RWPE2 (cell line): ENCODE measurements at regions not wholly inside any gene's neighbourhood (a gene's known extent, or its start where the extent isn't known, plus 50 kb on each side); places are given as distances from the start of the nearest gene placed in this dataset.

Experiments used
- ATAC-seq: fragments of 200-7000 bp; cut with Tn5 transposase; 3 replicates; pipeline ENCODE4 v1.9.1; 2021; ENCODE audit warnings: low read depth
- DNase-seq: peaks from one replicate; pipeline ENCODE4 v3.0.0-alpha.2; 2020; ENCODE audit warnings: low spot score
- H3K27ac ChIP-seq: fragments of 450-650 bp; 2 replicates; pipeline ENCODE4 v1.5.1; 2017; ENCODE audit warnings: mild to moderate bottlenecking; ENCODE audit not compliant: poor library complexity, severe bottlenecking
- H3K27me3 ChIP-seq: fragments of 250-450 bp; sonication (Bioruptor Pico); 2 replicates; pipeline ENCODE4 v1.5.1; 2021; ENCODE audit warnings: mild to moderate bottlenecking, moderate library complexity; ENCODE audit not compliant: insufficient read depth, poor library complexity, severe bottlenecking
- H3K36me3 ChIP-seq: fragments of 250-450 bp; sonication (Bioruptor Pico); 2 replicates; pipeline ENCODE4 v1.5.1; 2020; ENCODE audit warnings: low read depth, mild to moderate bottlenecking, moderate library complexity
- H3K4me1 ChIP-seq: fragments of 250-450 bp; sonication (Bioruptor Pico); 2 replicates; pipeline ENCODE4 v1.5.1; 2021; ENCODE audit warnings: mild to moderate bottlenecking, moderate library complexity; ENCODE audit not compliant: insufficient read depth, poor library complexity, severe bottlenecking
- H3K4me3 ChIP-seq: fragments of 250-450 bp; sonication (Bioruptor Pico); 2 replicates; pipeline ENCODE4 v1.5.1; 2021; ENCODE audit warnings: mild to moderate bottlenecking, moderate library complexity; ENCODE audit not compliant: severe bottlenecking
- H3K9me3 ChIP-seq: fragments of 250-450 bp; sonication (Bioruptor Pico); 2 replicates; pipeline ENCODE4 v1.5.1; 2021; ENCODE audit warnings: mild to moderate bottlenecking, moderate library complexity; ENCODE audit not compliant: severe bottlenecking
- TF ChIP-seq, protein P1 (sequence below): fragments of 450-650 bp; IDR thresholded peaks from one replicate; pipeline ENCODE4 v1.5.1; 2017; ENCODE audit warnings: mild to moderate bottlenecking, moderate library complexity; ENCODE audit not compliant: poor library complexity, severe bottlenecking

- Histone ChIP-seq H3K4me3 (no peak overlapping the region), H3K36me3 (no peaks in the 10 kb centered on the region), H3K27ac (no peak overlapping the region), H3K27me3 (no peaks in the 10 kb centered on the region), H3K4me1 (no peaks in the 10 kb centered on the region), H3K9me3 (no peaks in the 10 kb centered on the region)
- ATAC-seq (0 out of 3 replicates have a peak, but pooled peaks have one; percentile 29), DNase-seq (no peak)
- TF ChIP-seq, protein P1, sequence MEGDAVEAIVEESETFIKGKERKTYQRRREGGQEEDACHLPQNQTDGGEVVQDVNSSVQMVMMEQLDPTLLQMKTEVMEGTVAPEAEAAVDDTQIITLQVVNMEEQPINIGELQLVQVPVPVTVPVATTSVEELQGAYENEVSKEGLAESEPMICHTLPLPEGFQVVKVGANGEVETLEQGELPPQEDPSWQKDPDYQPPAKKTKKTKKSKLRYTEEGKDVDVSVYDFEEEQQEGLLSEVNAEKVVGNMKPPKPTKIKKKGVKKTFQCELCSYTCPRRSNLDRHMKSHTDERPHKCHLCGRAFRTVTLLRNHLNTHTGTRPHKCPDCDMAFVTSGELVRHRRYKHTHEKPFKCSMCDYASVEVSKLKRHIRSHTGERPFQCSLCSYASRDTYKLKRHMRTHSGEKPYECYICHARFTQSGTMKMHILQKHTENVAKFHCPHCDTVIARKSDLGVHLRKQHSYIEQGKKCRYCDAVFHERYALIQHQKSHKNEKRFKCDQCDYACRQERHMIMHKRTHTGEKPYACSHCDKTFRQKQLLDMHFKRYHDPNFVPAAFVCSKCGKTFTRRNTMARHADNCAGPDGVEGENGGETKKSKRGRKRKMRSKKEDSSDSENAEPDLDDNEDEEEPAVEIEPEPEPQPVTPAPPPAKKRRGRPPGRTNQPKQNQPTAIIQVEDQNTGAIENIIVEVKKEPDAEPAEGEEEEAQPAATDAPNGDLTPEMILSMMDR = no peak
Observed at GRCh38 chr4:103372002-103372558, 173.9 kb upstream of the CENPE start.

GRCh38 chr4:103370336-103370735 is 172.2 kb upstream of the CENPE start:
- no peak for ATAC-seq
- H3K9me3 ChIP-seq = no peaks in the 10 kb centered on the region
- H3K27me3 ChIP-seq = no peaks in the 10 kb centered on the region
- no peak overlapping the region for H3K4me3 ChIP-seq
- TF ChIP-seq, protein P1 = no peak
- H3K4me1 ChIP-seq = no peaks in the 10 kb centered on the region
- no peak for DNase-seq
- no peaks in the 10 kb centered on the region for H3K36me3 ChIP-seq
- H3K27ac ChIP-seq = no peak overlapping the region

GRCh38 chr4:103365285-103365684 is 167.1 kb upstream of the CENPE start:
- no peak for ATAC-seq
- TF ChIP-seq, protein P1 = no peak

DNA sequence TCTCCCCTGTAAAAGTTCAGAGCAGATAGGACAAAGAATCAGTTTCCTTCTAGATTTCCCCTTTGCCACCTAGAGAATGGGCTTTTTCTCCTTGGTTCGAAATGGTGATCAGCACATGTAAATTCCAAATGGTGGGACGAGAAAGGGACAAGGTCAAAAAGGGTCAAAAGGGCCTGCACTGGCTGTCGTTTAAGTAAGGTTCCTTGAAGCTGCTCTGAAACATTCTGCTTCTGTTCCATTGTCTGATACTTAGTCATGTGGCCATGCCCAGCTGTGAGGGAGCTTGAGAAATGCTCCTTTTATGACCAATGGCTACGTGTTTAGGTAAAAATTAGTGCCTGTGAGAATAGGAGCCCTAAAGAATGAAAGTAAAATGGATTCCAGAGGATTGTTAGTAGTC is 165.9 kb upstream of the CENPE start:
- H3K4me3 ChIP-seq = no peak overlapping the region
- TF ChIP-seq, protein P1 = no peak
- no peaks in the 10 kb centered on the region for H3K4me1 ChIP-seq
- no peaks in the 10 kb centered on the region for H3K36me3 ChIP-seq
- no peak for DNase-seq
- no peaks in the 10 kb centered on the region for H3K27me3 ChIP-seq
- ATAC-seq = no peak
- peaks cover under 1% of the 10 kb centered on the region for H3K9me3 ChIP-seq
- no peak overlapping the region for H3K27ac ChIP-seq

More at GRCh38 chr4:103365285-103365684, 167.1 kb upstream of the CENPE start:
- Histone ChIP-seq H3K36me3 (no peaks in the 10 kb centered on the region), H3K27ac (no peak overlapping the region), H3K27me3 (no peaks in the 10 kb centered on the region), H3K4me3 (no peak overlapping the region), H3K9me3 (no peaks in the 10 kb centered on the region), H3K4me1 (no peaks in the 10 kb centered on the region)
- no peak for DNase-seq

- Histone ChIP-seq H3K4me1 (no peaks in the 10 kb centered on the region), H3K27me3 (no peaks in the 10 kb centered on the region), H3K36me3 (no peaks in the 10 kb centered on the region), H3K27ac (no peak overlapping the region), H3K9me3 (peaks cover 3% of the 10 kb centered on the region), H3K4me3 (no peak overlapping the region)
- ATAC-seq (no peak), DNase-seq (no peak)
- TF ChIP-seq, protein P1 = no peak
Observed at GRCh38 chr4:103361926-103362325, 163.8 kb upstream of the CENPE start.
